NCI-H345 treated with DMSO at 0.1 percent for 48 hours (cell line): ENCODE measurements at regions not wholly inside any gene's neighbourhood (a gene's known extent, or its start where the extent isn't known, plus 50 kb on each side); places are given as distances from the start of the nearest gene placed in this dataset.

Experiments used
- DNase-seq: peaks from one replicate; lab custom pipeline; 2025; ENCODE audit not compliant: unreplicated experiment; lab: John Stamatoyannopoulos, UW

DNA sequence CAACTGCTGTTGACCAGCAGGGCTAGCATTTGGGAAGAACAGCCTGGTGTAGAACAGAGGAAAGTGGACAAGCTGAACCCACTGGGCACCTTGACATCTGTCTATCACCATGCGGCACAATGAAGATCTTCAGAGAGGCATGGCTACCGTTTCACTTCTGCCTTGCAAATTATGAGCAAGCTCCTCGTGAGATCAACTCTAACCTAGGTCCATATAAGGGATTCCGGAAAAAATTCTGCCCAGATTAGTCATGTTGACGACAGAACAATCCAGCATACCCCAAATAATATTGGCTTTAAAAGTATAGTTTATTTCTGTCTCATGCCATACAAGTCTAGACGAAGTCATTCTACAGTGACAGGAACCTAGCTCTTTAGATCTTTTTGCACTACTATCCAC is 91.6 kb upstream of the ATF7IP start:
- DNase-seq, result no peak

- DNase-seq, result no peak
Measured at GRCh38 chr12:14275111-14275510, 90.4 kb upstream of the ATF7IP start.

DNA sequence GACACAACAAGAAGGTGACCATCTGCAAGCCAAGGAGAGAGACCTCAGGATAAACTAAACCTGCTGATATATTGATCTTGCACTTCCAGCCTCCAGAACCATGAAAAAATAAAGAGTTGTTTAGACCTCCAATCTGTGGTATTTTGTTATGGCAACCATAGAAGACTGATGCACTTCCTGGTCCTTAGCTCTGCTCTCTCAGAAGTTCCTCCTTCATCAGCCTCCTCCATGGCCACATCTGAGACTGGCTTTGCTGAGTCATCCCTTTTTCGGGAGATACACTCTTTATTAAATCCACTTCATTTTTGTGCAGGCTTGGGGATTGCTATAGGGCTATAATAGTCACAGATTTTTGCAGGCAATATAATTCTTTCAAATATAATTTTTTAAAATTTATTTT is 89.6 kb upstream of the ATF7IP start:
- DNase-seq, result no peak

- DNase-seq, result no peak
Measured at GRCh38 chr12:14278294-14278953, 87.1 kb upstream of the ATF7IP start.

DNA sequence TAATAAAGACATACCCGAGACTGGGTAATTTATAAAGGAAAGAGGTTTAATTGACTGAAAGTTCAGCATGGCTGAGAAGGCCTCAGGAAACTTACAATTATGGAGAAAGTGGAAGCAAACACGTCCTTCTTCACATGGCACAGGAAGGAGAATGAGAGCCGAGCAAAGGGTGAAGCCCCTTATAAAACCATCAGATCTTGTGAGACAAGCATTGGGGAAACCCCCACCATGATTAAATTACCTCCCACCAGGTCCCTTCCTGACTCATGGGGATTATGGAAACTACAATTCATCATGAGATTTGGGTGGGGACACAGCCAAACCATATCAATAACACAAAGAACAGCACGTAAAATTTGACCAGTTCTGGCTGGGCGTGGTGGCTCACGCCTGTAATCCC is 85.6 kb upstream of the ATF7IP start:
- no peak for DNase-seq

DNA sequence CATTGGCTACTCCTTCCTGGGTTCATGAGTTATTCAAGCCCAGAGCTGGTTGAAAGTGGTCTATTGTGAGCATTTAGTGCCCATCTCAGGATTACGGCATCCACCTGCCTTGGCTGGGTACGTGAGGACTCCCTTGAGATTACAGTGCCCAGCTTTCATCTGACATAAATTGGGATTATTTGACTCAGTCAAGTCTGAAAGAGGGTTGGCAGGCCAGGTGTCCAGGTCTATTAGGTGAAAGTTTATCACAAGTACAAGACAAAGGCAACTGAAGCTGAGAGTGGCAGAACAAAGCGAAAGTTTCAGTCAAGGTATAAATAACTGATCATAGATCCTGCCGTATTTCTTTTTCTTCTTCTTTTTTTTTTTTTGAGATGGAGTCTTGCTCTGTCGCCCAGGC is 84.6 kb upstream of the ATF7IP start:
- no peak for DNase-seq

- no peak for DNase-seq
Measured at GRCh38 chr12:14281539-14281938, 83.9 kb upstream of the ATF7IP start.

DNA sequence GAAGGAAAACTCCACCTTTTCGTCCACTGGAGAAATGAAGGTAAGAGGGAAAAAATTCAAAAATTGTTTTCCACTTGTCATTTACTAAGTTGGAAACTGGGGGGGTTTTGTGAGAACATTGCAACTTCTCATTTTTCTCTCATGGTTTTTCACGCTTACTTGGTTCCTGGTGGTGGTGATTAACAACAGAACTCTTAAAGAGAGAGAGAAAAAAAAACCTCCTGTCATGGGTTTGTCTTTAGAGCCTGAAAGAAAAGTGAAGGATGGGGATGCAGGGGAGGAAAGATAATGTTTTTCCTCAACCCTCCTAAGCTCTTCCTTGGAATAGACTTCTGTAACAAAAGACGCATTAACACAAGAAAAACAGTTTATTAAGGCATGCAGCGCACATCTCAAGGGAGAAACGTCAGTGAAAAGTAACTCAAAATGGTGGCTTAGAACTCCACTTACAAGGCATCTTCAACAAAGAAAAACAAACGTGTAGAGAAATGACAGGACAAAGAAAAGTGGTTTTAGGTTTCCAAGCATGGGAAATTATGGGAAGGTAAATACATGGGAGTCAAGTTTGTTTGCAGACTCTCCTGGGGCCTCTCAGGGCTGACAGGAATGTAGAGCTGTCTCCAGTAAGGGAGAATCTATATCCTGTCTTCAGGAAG is 81.9 kb upstream of the ATF7IP start:
- DNase-seq, result peak; percentile 56

- DNase-seq, result no peak
Measured at GRCh38 chr12:14284184-14284722, 81.2 kb upstream of the ATF7IP start.

- DNase-seq, result no peak
Measured at GRCh38 chr12:14289601-14290000, 75.9 kb upstream of the ATF7IP start.

GRCh38 chr12:14290951-14291350 is 74.5 kb upstream of the ATF7IP start:
- no peak for DNase-seq

- no peak for DNase-seq
Measured at GRCh38 chr12:14303661-14304155, 61.8 kb upstream of the ATF7IP start.

DNA sequence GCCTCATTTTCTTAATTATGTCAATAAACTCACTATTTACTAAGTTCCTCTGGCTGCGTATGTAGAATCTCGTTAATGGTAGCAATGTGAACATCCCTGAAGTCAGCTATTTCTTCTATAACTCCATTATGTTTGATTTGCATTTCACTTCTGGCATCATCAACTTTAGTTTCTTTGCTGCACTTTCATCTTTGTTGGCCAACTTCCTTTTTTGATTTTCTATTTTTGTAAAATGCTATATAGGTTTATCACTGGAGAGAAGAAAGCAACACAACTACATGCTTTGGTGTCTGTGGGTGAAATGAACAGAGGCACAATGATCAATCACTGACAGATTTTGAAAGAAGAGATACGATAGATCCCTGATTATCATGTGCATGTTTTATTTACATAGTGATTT is 58.5 kb upstream of the ATF7IP start:
- DNase-seq, result no peak

DNA sequence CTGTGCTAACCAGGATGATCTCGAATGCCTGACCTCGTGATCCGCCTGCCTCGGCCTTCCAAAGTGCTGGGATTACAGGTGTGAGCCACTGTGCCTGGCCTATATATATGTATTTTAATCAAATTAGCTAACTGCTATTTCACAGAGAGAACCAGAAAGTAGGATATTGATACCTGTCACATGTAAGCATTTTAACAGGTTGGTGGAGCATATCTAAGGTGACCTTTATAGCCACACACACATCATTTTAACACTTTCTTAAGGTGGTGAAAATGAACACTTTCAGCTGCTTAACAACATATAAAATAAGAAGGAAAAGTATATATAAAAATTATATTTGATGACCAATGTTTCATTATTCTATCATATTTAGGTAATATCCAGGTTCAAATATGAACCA is 57.0 kb upstream of the ATF7IP start:
- DNase-seq, result no peak

GRCh38 chr12:14310866-14311265 is 54.6 kb upstream of the ATF7IP start:
- no peak for DNase-seq

DNA sequence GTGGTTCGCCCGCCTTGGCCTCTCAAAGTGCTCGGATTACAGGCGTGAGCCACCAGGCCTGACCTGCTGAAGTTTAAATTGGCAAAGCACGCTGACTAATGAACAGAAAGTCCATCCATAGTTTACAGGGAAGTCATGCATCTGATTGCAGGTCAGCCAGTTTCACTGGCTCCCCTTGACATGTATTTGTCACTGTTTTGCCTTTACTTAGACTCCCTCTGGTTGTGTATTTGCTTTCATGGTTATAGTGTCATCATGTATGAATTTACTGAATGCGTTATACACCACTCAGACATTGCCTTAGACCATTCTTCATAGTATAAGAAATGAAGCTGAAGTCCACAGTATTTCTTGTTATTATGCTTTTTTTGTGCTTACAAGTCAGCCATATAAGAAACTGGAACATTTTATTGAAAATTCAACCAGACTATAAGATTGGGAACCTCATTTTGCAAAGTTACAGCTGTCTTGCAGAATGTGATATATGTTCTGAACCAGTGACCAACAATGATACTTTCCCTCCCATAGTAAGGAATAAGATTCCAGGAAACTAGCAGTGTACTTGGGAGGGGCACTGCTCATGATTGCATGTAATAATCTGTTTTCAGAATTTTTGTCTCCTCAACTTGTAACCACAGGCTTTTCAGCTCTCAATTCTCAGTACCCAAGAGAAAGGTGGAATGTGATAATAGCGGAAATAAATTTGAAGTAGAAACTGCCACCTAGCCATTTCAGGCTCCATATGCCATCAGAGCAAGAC is 51.9 kb upstream of the ATF7IP start:
- no peak for DNase-seq

DNA sequence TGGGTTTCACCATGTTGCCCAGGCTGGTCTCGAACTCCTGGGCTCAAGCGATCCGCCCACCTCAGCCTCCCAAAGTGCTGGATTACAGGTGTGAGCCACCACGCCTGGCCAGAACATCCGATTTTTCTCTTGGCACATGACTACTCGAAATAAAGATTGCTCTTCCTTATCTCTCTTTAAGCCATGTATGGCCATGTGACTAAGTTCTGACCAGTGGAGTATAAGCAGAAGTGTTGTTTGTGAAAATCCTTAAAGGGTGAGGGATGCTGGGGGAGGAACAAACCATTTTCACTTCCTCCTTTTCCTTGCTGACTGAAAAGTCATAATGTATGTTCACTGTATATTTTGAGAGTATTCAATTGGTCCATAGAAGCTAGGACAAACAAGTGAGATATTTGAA is 50.7 kb upstream of the ATF7IP start:
- DNase-seq, result no peak

GRCh38 chr12:14315501-14315900 is 50.0 kb upstream of the ATF7IP start:
- no peak for DNase-seq
